ENCODE measurements at regions not wholly inside any gene's neighbourhood (a gene's known extent, or its start where the extent isn't known, plus 50 kb on each side); places are given as distances from the start of the nearest gene placed in this dataset.
"Not testable (repeated sequence)": the region's sequence is repeated elsewhere in the genome, so short reads cannot be mapped to it uniquely, and the experiment has no call there.

GRCh38 chr6:4209196-4209595, 73.8 kb upstream of the ECI2 start:
- no peak for TF ChIP-seq CTCF (IDR thresholded peaks at IDR 0.05)
- H3K27me3 ChIP-seq, result no peaks in the 10 kb centered on the region
- H3K4me1 ChIP-seq (ENCODE audit: control insufficient read depth in 1 of 2, insufficient read depth in 1 of 2, low read depth in 1 of 2, low read length in 1 of 2), result no peaks in the 10 kb centered on the region
- no peak overlapping the region for H3K4me3 ChIP-seq (ENCODE audit: low read depth in 1 of 2, low read length in 1 of 2)
- H3K9me3 ChIP-seq, result no peaks in the 10 kb centered on the region
- no peak overlapping the region for H3K27ac ChIP-seq
- no peaks in the 10 kb centered on the region for H3K36me3 ChIP-seq

- H3K27ac ChIP-seq, result no peak overlapping the region
- TF ChIP-seq CTCF (IDR thresholded peaks at IDR 0.05), result no peak
- no peaks in the 10 kb centered on the region for H3K27me3 ChIP-seq
- no peak overlapping the region for H3K4me3 ChIP-seq (ENCODE audit: low read depth in 1 of 2, low read length in 1 of 2)
- no peaks in the 10 kb centered on the region for H3K9me3 ChIP-seq
- H3K4me1 ChIP-seq (ENCODE audit: control insufficient read depth in 1 of 2, insufficient read depth in 1 of 2, low read depth in 1 of 2, low read length in 1 of 2), result no peaks in the 10 kb centered on the region
- no peaks in the 10 kb centered on the region for H3K36me3 ChIP-seq
Measured at GRCh38 chr6:4208158-4208557, 72.8 kb upstream of the ECI2 start.

DNA sequence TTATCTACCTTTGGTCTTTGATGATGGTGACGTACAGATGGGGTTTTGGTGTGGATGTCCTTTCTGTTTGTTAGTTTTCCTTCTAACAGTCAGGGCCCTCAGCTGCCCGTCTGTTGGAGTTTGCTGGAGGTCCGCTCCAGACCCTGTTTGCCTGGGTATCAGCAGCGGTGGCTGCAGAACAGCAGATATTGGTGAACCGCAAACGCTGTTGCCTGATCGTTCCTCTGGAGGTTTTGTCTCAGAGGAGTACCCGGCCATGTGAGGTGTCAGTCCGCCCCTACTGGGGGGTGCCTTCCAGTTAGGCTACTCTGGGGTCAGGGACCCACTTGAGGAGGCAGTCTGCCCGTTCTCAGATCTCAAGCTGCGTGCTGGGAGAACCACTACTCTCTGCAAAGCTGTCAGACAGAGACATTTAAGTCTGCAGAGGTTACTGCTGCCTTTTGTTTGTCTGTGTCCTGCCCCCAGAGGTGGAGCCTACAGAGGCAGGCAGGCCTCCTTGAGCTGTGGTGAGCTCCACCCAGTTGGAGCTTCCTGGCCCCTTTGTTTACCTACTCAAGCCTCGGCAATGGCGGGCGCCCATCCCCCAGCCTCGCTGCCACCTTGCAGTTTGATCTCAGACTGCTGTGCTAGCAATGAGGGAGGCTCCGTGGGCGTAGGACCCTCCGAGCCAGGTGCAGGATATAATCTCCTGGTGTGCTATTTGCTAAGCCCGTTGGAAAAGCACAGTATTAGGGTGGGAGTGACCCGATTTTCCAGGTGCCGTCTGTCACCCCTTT, 68.5 kb upstream of the ECI2 start:
- not testable (repeated sequence) for H3K9me3 ChIP-seq; H3K4me1 ChIP-seq (ENCODE audit: control insufficient read depth in 1 of 2, insufficient read depth in 1 of 2, low read depth in 1 of 2, low read length in 1 of 2); H3K4me3 ChIP-seq (ENCODE audit: low read depth in 1 of 2, low read length in 1 of 2)

DNA sequence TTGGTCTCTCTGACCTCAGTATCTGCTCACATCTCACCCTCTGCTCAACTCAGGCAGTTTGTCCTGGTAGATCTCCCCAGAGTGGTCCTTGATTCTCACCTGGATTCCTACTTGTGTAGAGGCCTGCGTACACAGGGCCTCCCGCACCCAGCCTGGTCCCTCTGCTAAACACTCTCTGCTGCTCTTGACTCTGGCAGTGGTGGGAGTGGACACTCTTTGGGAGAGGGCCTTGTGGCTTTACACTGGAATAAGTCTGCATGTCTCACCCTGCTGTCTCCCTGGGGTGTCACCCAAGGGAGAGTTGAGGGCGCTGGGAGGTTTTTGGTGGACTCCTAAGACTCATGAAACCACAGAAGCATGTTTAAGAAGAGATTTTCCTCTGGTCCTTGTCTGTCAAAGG, 57.3 kb upstream of the ECI2 start:
- H3K9me3 ChIP-seq, result no peaks in the 10 kb centered on the region
- no peak overlapping the region for H3K4me3 ChIP-seq (ENCODE audit: low read depth in 1 of 2, low read length in 1 of 2)
- no peaks in the 10 kb centered on the region for H3K36me3 ChIP-seq
- no peaks in the 10 kb centered on the region for H3K4me1 ChIP-seq (ENCODE audit: control insufficient read depth in 1 of 2, insufficient read depth in 1 of 2, low read depth in 1 of 2, low read length in 1 of 2)
- H3K27me3 ChIP-seq, result no peaks in the 10 kb centered on the region
- TF ChIP-seq CTCF (IDR thresholded peaks at IDR 0.05), result no peak
- H3K27ac ChIP-seq, result no peak overlapping the region

More for the DNA sequence above, 68.5 kb upstream of the ECI2 start:
- H3K27me3 ChIP-seq, H3K36me3 ChIP-seq, H3K27ac ChIP-seq: not testable (repeated sequence)

DNA sequence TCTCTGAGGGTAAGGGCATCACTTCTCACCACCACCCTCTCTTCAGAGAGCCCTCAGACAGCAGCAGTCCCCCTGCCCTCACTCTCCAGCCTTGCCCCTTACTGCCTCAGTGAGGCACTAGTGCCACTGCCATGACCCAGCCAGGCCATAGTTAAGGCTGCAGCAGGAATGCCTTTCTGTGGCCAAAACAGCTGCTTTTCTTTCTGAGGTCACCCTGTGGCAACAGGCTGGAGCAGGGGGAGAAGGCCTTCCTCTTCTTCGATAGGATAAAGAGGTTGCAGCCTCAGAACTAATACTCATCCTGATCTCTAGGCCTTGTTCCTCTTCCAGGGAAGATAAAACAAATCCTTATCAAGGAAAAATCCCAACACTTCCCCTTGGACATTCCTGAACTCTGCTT, 56.8 kb upstream of the ECI2 start:
- no peak for TF ChIP-seq CTCF (IDR thresholded peaks at IDR 0.05)
- Histone ChIP-seq H3K4me1 (ENCODE audit: control insufficient read depth in 1 of 2, insufficient read depth in 1 of 2, low read depth in 1 of 2, low read length in 1 of 2) (no peaks in the 10 kb centered on the region), H3K4me3 (ENCODE audit: low read depth in 1 of 2, low read length in 1 of 2) (no peak overlapping the region), H3K9me3 (no peaks in the 10 kb centered on the region), H3K27ac (no peak overlapping the region), H3K36me3 (no peaks in the 10 kb centered on the region), H3K27me3 (no peaks in the 10 kb centered on the region)

GRCh38 chr6:4191271-4191721, 55.9 kb upstream of the ECI2 start:
- Histone ChIP-seq H3K9me3 (no peaks in the 10 kb centered on the region), H3K4me1 (ENCODE audit: control insufficient read depth in 1 of 2, insufficient read depth in 1 of 2, low read depth in 1 of 2, low read length in 1 of 2) (no peaks in the 10 kb centered on the region), H3K27ac (no peak overlapping the region), H3K27me3 (no peaks in the 10 kb centered on the region), H3K36me3 (no peaks in the 10 kb centered on the region), H3K4me3 (ENCODE audit: low read depth in 1 of 2, low read length in 1 of 2) (no peak overlapping the region)
- TF ChIP-seq CTCF (IDR thresholded peaks at IDR 0.05), result no peak
